ENCODE measurements at regions not wholly inside any gene's neighbourhood (a gene's known extent, or its start where the extent isn't known, plus 50 kb on each side); places are given as distances from the start of the nearest gene placed in this dataset.

DNA sequence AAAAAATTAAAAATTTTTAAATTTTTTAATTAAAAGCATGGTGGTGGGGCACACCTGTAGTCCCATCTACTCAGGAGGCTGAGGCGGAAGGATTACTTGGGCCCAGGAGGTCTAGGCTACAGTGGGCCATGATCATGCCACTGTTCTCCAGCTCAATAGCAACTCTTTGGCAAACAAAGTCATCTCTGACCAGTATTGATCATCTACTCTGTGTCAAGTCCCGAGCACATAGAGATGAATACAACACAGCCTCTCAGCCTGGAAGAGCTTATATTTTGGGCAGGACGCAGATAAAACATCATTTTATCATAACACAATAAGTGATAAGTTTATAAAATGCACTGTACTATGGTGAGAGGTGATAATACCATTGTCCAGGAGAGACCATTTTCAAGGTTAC is 281.6 kb upstream of the GADL1 start:
- H2BK120ac ChIP-seq (ENCODE audit: low read depth, low read length, poor library complexity, severe bottlenecking) = no peak overlapping the region
- H2BK12ac ChIP-seq (ENCODE audit: insufficient read length, low read depth, low read length) = no peak overlapping the region
- no peak overlapping the region for H3K23ac ChIP-seq (ENCODE audit: insufficient read length, low read depth, low read length)
- Mint-ChIP-seq H3K27ac (no peak overlapping the region), H3K4me3 (no peak overlapping the region), H3K36me3 (ENCODE audit: insufficient read depth in 1 of 3, low read depth in 3 of 3) (no peaks in the 10 kb centered on the region), H3K27me3 (ENCODE audit: low read depth) (no peaks in the 10 kb centered on the region), H3K9me3 (no peaks in the 10 kb centered on the region), H3K4me1 (peaks cover 2 to 3% of the 10 kb centered on the region in 2 experiments; a peak in 3 of 4 replicates)
- no peak overlapping the region for H3K4me2 ChIP-seq (ENCODE audit: insufficient read depth, insufficient read length, low read length)
- H2BK15ac ChIP-seq (ENCODE audit: low read depth, low read length) = no peak overlapping the region
- no CpG with 5 or more reads among the region's 3 CpGs for WGBS (ENCODE audit: extremely low coverage, insufficient read length, low lambda C conversion rate)
- H3K9me3 ChIP-seq (ENCODE audit: control insufficient read depth, low read depth, low read length) = no peaks in the 10 kb centered on the region
- no peak overlapping the region for H3K9ac ChIP-seq (ENCODE audit: extremely low read depth, insufficient read length, low read length)
- no peak overlapping the region for H2AFZ ChIP-seq (ENCODE audit: low read length)
- H4K8ac ChIP-seq (replicated peaks; ENCODE audit: insufficient read length, low read depth, low read length) = no peak overlapping the region
- no peaks in the 10 kb centered on the region for H3K4me1 ChIP-seq (ENCODE audit: insufficient read depth, low read length)
- H3K79me2 ChIP-seq (ENCODE audit: insufficient read depth, low read length) = no peaks in the 10 kb centered on the region
- H4K20me1 ChIP-seq (ENCODE audit: control insufficient read depth, insufficient read depth, insufficient read length) = no peaks in the 10 kb centered on the region
- H3K27me3 ChIP-seq (ENCODE audit: insufficient read depth, low read length) = no peaks in the 10 kb centered on the region
- TF ChIP-seq, protein P1, sequence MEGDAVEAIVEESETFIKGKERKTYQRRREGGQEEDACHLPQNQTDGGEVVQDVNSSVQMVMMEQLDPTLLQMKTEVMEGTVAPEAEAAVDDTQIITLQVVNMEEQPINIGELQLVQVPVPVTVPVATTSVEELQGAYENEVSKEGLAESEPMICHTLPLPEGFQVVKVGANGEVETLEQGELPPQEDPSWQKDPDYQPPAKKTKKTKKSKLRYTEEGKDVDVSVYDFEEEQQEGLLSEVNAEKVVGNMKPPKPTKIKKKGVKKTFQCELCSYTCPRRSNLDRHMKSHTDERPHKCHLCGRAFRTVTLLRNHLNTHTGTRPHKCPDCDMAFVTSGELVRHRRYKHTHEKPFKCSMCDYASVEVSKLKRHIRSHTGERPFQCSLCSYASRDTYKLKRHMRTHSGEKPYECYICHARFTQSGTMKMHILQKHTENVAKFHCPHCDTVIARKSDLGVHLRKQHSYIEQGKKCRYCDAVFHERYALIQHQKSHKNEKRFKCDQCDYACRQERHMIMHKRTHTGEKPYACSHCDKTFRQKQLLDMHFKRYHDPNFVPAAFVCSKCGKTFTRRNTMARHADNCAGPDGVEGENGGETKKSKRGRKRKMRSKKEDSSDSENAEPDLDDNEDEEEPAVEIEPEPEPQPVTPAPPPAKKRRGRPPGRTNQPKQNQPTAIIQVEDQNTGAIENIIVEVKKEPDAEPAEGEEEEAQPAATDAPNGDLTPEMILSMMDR (conservative IDR thresholded peaks at IDR 0.05) = no peak
- H3K27ac ChIP-seq (ENCODE audit: insufficient read length, low read depth, low read length) = no peak overlapping the region
- no peak for DNase-seq
- H3K79me1 ChIP-seq (ENCODE audit: insufficient read depth, low read depth, low read length, poor library complexity, severe bottlenecking) = no peaks in the 10 kb centered on the region
- H2BK20ac ChIP-seq (ENCODE audit: low read depth, low read length, poor library complexity, severe bottlenecking) = no peak overlapping the region
- no peak overlapping the region for H2AK5ac ChIP-seq (ENCODE audit: insufficient read length, low read length)
- no peak overlapping the region for H4K91ac ChIP-seq (ENCODE audit: insufficient read length, low read depth, low read length)
- no peak overlapping the region for H4K5ac ChIP-seq (ENCODE audit: insufficient read length, low read depth, low read length)
- H3K4ac ChIP-seq (ENCODE audit: low read depth, low read length) = no peak overlapping the region
- no peak overlapping the region for H3K14ac ChIP-seq (ENCODE audit: insufficient read depth, low read length)
- no peaks in the 10 kb centered on the region for H3K23me2 ChIP-seq (ENCODE audit: insufficient read length, low read depth, low read length, poor library complexity, severe bottlenecking)
- no peak overlapping the region for H3K56ac ChIP-seq (ENCODE audit: insufficient read length, low read depth, low read length)
- H3K18ac ChIP-seq (ENCODE audit: insufficient read length, low read depth, low read length) = no peak overlapping the region
- H3T11ph ChIP-seq (ENCODE audit: low read length) = no peak overlapping the region
- H2BK5ac ChIP-seq (ENCODE audit: insufficient read length, low read length) = no peak overlapping the region
